GM12875 (cell line): ENCODE measurements at regions not wholly inside any gene's neighbourhood (a gene's known extent, or its start where the extent isn't known, plus 50 kb on each side); places are given as distances from the start of the nearest gene placed in this dataset.

Experiments
- H3K4me3 ChIP-seq: one replicate; pipeline ENCODE4 v1.5.1; 2011; ENCODE audit warnings: low read depth, low read length, control low read depth
- TF ChIP-seq, protein P1 (sequence below): IDR thresholded peaks from 2 replicates; pipeline ENCODE4 v1.5.1; 2011; ENCODE audit warnings: low read depth, mild to moderate bottlenecking, control low read depth, inconsistent platforms, low read length, moderate library complexity, borderline replicate concordance; ENCODE audit not compliant: insufficient read depth

DNA sequence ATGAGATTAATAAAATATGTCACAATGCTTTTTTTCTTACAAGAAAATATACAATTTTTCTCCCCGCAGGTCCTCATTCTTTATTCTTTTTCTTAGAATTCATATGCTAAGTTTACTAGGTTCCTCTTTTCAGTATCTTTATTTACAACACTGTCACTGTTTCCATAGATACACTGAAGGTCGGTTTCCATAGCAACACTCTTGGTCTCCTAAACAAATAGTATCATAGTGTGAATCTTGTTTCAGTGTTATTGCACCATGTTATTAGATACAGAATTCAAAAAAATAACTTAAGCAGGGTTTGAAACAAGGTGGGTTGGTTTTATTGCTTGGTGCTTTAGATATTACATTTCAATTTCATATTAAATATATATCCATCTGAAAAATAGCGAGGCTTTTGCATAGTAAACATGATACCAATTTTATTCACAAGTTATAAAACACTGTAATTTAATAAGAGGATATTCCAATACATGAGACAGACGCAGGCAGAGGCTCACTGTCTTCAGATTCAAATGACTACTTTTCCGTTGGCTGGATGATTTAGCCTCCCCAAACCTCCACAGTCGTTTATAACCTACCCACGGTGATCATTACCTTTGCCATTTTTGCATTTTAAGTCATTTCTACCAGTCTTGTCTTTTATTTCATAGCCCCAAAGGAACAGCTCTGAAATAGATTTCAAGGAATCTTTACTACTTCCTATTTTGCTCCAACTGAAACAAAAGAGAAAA, 88.9 kb upstream of the KLF6 start:
- TF ChIP-seq, protein P1, sequence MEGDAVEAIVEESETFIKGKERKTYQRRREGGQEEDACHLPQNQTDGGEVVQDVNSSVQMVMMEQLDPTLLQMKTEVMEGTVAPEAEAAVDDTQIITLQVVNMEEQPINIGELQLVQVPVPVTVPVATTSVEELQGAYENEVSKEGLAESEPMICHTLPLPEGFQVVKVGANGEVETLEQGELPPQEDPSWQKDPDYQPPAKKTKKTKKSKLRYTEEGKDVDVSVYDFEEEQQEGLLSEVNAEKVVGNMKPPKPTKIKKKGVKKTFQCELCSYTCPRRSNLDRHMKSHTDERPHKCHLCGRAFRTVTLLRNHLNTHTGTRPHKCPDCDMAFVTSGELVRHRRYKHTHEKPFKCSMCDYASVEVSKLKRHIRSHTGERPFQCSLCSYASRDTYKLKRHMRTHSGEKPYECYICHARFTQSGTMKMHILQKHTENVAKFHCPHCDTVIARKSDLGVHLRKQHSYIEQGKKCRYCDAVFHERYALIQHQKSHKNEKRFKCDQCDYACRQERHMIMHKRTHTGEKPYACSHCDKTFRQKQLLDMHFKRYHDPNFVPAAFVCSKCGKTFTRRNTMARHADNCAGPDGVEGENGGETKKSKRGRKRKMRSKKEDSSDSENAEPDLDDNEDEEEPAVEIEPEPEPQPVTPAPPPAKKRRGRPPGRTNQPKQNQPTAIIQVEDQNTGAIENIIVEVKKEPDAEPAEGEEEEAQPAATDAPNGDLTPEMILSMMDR: no peak
- no peak overlapping the region for H3K4me3 ChIP-seq

DNA sequence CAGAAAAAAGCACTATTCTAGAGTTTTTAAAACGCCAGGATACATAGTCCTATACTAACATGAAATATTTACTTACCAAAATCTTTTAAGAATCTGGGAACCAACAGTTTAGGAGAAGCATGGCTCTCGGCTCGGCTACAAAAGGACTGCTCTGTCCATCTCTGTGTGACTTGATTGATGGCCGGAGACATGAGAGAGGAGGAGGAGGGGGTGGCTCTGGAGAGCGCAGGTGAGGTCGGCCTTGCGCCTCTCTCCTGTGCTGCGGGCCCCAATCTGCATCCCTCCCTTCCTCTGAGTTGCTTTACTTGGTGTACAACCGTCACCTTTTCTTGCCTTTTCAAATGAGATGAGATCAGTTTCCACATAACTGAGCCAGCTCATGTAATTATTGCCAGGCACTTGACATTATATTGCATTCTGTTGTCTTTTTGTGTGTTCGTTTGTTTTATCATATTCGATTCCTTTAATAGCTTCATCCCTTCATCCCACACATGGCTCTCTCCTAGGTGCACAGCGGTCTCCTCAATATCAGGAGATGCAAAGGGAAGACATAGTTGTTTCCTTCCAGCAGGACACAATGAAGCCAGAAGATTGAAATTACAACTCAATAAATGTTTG, 87.8 kb upstream of the KLF6 start:
- no peak overlapping the region for H3K4me3 ChIP-seq
- TF ChIP-seq, protein P1: no peak

DNA sequence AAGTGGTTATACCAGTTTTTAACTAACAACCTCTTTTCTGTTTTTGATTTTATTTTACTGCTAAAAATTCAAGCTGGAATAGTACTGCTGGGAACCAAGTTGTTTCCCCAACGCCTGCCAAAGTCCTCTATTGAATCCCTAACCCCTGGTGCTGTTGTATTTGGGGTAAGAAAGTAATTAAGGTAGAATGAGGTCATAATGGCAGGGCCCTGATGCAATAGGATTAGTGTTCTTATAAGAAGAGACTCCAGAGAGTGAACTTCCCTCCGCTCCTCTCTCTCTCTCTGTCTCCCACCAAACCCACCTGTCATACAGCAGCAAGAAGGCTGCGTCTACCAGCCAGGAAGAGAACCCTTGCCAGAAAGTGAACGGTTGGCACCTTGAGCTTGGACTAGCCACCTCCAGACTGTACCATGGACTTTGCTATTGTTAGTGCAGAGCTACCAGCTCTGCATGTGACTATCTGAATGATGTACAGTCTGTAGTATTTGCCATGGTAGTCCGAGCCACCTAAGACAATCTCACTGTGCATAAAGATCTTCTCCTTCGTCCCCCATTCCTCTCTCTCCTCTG, 86.5 kb upstream of the KLF6 start:
- TF ChIP-seq, protein P1: no peak
- H3K4me3 ChIP-seq: no peak overlapping the region

DNA sequence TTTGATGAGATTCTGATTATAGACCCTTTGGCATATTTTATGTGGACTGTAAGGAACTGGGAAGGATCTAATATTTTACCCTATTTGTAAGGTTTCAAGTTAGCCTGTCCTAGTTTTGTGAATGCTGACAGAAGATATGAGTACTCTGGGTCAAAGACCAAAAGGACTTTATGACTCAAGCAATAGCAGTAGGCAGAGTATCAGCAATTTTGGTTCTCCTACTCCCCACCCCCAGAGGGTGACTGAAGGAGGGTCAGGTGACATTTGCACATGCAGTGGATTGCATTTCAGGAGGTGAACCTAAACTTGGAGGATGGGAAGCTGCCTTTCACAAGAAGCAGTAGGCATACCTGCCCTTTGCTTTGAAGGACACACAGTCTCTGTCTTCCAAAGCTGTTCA, 84.0 kb upstream of the KLF6 start:
- no peak overlapping the region for H3K4me3 ChIP-seq
- TF ChIP-seq, protein P1: no peak

DNA sequence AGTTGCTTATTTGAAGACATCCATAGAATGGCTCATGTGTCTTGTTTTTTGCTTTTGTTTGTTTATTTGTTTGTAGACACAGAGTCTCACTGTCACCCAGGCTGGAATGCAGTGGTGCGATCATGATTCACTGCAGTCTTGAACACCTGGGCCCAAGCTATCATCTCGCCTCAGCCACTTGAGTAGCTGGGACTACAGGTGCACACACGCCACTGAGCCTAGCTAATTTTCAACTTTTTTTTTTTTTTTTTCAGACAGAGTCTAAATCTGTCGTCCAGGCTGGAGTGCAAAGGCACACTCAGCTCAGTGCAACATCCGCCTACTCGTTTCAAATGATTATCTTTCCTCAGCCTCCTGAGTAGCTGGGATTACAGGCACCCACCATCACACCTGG, 83.3 kb upstream of the KLF6 start:
- TF ChIP-seq, protein P1: no peak
- H3K4me3 ChIP-seq: no peak overlapping the region

DNA sequence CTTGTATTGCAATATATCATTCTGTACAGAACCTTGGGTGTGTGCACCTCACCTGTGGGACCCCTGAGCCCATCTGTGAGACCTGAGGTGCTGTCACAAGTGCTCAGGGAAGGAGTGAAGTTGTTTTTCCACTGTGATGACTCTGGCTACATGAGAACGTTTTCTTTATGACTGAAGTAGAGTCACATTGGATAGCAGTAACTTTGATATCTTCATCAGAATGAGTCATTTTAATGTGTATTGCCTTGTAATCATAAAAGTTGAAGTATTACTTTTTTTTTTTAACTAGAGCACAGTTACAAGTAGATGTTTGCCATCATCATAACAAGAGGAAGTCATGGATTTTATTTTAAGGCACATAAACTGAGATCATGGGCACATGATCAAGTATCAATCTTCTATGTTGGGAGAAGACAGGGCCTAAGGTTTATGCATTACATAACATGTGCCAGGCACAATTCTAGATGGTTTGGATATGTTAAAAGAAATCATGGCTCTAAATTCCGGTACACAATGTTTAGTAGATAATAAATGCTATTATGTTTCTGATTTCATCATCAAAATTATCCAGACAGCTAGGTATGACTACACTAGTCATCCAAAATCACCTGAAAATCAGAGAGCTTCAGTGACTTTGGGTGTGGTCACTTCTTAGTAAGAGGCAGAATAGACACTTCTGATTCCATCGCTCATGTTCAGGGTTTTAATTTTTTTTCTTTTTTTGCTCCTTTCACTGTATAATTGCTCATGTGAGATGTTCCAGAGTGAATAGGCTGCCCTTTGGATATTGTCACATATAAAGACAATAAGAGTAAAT, 82.7 kb upstream of the KLF6 start:
- H3K4me3 ChIP-seq: no peak overlapping the region
- TF ChIP-seq, protein P1: no peak
